NOMO-1 (cell line): ENCODE measurements at regions not wholly inside any gene's neighbourhood (a gene's known extent, or its start where the extent isn't known, plus 50 kb on each side); places are given as distances from the start of the nearest gene placed in this dataset.
"Not testable (repeated sequence)": the region's sequence is repeated elsewhere in the genome, so short reads cannot be mapped to it uniquely, and the experiment has no call there.

ENCODE experiments used
- DNase-seq, 2 experiments: peaks; one replicate each; lab custom pipeline; 2025; ENCODE audit not compliant: unreplicated experiment in 2 of 2; lab: John Stamatoyannopoulos, UW

DNA sequence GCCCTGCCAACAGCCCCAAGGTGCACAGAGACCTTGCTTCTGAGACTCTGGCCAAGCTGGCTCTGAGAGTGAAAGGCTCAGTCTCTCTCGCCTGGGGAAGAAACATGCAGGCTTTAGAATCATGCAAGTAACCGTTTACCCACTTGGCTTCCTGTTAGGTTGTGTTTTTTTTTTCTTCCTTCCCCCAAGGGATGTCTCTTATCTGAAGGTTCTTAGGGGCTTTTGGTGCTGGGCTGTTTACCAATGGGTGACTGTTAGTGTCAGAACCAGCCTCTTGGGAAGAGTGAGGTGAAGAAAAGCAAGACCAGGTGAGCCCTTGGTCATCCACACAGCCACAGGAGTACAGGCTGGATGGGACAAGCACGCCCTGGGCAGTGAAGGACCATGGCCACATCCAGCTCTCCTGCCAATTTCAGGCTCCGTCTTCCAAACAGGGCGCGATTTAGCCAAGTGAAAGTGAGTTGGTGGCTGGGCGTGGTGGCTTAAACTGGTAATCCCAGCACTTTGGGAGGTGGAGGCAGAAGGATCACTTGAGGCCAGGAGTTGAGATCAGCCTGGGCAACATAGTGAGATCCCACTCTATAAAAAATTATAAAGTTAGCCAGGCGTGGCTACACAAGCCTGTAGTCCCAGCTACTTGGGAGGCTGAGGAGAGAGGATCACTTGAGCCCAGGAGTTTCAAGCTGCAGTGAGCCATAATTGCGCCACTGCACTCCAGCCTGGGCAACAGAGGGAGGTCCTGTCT, 76.3 kb upstream of the CUX1 start:
- DNase-seq: peak; percentile 47 to 75

DNA sequence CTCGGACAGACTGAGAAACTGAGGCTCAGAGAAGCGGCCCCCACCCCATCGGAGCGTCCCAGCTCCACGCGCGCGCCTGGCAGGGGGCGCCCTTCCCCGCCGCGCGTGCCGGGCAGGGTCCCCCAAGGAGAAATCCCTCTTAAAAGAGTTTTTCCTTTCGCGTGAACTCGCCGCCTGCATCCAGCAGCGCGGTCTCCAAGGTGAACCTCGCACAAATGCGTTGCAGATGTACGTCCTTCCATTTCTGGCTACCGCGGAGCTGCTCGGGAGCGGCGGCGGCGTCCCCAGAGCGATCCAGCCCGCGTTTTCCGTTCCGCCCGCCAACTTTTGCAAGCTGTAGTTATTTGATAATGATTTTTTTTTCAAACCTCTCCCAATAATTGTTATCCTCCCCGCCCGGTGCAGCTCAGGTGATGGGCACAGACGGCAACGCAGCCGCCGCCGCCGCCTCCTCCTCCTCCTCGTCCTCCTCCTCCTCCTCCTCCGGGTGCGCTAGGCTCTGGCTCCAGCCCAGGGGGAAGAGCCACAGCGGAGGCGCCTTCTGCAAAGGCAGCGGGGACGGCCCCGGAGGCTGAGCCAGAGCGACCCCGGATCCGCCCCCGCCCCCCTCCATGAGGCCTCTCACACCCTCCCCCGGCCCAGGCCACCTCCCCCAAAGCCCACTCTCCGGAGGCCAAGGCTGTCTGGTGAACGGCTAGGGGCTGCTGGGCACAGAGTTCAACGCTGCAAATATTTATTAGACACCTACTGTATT, 74.0 kb upstream of the CUX1 start:
- peak; percentile 78 to 83 for DNase-seq

DNA sequence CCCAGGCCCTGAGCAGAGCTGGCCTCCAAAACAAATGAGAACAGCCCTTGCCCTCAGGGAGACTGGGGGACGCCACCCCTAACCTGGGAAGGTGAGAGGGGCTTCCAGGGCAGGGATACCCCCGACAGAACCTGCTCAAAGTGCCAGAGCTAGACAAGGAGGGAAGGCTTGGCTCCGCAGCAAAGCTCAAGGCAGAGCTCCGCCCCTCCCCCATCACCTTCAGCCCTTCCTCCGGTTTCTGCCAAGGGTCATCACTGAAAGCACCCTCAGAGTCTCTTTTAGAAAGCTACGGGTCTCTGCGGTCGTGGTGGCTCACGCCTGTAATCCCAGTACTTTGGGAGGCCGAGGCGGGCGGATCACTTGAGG, 73.4 kb upstream of the CUX1 start:
- DNase-seq: peak; percentile 43 to 56

DNA sequence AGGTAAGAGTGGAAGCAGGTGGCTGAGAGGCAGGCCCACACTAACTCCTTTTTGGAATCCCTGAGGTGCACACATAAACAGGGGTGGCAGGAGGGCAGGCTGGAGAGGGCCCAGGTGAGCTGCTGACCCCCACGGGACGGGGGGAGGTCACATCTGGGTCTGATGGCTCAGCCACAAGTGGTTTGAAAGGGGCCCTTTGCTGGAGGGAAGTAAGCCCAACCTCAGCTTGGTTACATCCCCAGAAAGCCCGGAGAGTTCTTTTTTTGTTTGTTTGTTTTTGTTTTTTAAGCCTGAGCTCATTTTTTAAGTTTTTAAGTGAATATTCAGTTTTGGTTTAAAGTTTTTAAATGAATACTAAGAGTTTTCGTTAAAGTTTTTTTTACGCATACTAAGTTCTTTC, 72.8 kb upstream of the CUX1 start:
- peak; percentile 32 to 57 for DNase-seq

DNA sequence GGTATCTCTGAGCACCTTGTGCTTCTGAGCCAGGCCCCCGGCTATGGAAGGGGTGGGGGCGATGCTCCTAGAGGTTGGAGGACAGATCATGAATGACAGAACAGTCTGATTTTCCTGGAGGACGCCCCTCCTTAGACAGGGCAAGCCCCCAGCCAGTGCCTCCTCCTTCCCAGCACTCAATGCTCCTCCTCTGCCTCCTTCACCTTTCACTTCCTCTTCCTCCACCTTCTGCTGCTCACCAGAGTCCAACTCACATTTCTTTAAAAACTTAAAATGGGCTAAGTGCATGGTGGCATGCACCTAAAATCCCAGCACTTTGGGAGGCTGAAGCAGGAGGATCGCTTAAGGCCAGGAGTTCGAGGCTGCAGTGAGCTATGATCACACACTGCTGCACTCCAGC, 71.1 kb upstream of the CUX1 start:
- peak; percentile 79 to 80 for DNase-seq

DNA sequence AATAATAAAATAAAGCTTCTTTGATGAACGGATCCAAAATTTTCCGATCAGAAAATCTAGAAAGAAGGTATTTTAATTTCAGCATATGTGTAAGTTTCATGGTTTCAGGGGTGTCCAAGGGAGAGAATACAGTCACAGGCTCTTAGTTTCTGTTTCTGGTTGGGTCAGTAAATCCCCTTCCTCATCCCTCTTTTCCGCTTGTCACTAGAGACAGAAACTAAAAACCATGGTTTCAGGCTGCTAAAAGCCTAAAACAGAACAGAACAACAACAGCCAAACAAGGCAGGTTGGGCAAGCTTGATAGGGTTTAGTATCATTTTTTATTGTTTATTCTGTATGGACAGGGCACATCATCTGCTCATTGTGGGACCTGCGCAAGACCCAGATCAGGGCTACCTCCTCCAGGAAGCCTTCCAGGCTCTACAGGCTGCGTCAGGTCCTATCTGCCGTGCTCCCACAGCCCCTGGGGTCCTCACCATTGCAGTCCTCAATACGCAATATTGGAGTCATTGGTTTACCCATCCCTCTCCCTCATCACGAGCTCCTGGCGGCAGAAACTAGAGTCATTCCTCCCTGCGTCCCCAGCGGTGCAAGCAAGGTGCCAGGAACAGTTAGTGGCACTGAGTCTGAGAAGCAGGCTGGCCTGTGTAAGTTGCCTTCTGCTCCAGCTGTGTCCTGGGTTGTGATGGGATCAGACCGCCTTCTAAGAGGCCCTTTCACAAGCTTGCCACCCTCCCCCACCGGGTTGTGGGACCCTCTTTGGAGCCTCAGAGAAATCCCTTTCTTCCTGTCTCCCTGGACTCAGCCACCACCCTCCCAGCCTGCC, 70.2 kb upstream of the CUX1 start:
- no peak for DNase-seq

DNA sequence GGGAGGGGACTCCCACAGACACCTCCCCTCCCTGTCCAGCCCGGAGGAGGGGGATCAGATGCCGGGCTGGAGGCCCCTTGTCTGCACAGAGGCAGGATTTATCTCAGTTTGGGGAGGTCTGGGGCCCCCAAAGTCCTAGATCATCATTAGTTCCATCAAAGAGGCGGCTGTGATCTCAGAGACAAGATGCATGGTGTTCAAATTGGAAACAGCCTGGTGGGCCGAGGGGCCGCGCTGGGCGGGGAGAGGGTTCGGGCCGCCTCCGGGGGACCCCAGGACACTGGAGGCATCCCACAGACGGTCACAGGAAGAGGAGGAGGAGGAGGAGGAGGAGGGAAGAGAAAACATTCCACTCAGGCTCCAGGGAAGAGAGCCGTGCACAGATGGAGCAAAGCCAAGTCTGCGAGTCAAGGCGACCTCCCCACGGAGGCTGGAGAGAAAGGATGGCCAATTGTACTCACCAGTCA, 69.5 kb upstream of the CUX1 start:
- no peak for DNase-seq

DNA sequence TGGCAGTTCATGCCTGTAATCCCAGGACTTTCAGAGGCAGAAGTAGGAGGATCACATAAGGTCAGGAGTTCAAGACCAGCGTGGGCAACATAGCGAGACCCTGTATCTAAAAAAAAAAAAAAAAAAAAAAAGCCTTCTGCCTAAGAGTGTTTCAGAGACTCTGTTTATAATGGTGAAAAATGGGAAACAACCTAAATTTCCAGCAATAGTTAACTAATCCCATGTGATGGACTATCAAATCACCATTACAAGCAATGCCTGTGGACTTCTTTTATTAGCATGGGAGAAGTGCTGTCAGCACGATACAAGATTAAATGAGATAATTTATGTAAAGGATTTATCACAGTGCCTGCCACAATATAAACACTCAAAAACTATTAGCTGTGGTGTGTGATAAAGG, 67.5 kb upstream of the CUX1 start:
- DNase-seq: no peak

DNA sequence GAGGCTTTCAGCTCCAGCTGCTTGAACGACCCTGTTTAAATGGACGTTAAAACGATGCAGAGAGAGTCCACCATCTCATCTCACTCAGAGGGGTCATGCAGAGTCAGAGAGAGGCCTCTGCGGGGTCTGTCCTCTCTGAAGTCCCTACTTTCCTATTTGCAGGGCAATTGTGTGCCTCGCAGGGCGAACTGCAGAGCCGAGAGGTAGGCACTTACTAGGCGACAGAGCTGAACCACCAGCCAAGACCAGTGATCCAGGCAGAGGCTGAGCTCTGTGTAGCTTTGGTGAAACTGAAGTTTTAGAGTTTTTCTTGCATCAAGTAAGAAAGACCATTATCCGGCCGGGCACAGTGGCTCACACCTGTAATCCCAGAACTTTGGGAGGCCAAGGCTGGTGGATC, 64.1 kb upstream of the CUX1 start:
- DNase-seq: no peak

DNA sequence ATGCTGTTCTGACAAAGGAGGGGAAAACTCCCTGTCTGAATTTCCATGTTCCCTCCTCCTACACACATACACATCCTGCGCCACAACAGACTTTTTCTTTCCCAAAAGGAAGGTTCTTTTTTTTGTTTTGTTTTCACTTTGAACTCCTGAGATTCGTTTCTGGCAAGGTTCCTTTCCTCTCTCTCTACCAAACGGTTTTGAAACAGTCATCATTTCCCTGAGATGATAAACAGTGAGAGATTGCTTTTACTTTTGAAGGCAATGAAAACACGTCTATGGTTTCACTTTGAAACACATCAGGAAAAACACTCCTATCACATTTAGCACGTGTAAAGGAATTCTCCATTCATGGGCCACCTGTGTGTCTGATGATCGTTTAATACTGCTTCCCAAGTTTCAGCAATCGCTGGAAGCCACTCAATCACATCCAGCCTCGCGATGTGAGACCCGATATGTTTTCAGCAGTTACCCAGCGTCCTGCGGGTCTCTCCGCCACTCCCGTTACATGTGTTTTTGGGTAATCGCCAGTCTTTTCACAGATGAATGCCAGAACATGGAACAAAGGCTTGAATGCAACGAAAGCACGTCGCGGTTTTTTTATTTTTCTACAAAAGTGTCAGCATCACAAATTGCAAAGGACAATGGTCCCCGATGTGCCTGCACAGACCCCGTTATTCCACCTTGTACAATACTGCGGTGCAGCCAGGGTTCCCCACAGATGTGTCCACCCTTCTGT, 62.8 kb upstream of the CUX1 start:
- DNase-seq: peak; percentile 9 to 56

DNA sequence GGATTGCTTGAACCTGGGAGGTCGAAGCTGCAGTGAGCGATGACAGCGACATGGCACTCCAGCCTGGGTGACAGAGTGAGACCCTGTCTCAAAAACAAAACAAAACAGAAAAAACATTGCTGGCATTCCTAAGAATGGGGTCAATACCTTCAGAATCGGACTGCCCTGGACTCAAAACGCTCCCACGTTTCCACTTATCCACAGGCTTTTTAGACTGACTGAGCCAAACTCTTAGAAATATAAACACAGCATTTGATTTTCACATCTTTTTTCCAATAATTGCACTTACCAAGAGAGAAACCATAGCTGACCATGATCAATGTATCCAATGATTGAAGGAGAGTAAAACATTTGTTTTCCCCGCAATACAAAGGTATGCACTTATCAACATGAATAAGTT, 59.5 kb upstream of the CUX1 start:
- DNase-seq: no peak

DNA sequence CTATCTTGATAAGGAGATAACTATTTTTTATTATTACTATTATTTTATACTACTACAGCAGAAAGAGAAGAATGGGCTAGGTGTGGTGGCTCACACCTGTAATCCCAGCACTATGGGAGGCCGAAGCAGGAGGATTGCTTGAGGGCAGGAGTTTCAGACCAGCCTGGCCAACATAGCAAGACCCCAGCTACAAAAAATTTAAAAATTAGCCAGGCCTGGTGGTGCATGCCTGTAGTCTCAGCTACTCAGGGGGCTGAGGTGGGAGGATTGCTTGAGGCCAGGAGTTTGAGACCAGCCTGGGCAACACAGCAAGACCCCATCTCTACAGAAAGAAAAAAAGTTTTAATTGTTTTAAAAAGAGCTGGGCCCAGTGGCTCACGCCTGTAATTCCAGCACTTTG, 58.9 kb upstream of the CUX1 start:
- DNase-seq: not testable (repeated sequence)

DNA sequence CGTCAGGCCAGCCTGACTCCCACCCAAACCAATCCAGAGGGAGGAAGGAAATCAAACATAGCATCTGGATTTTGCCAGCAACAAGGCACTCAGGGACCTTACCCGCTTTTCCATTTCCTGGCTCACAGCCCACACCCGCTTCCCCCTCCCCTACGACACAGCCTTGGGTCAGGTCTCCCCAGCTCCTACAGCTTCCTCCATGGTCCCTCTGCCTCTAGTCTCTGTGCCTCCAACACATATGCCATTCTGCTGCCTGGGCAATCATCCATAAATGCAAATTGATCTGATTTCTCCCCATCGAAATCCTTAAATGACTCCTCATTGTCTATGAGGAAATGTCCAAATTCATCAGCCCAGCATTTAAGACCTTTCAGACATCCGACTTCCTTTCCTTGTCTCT, 53.2 kb upstream of the CUX1 start:
- DNase-seq: no peak

DNA sequence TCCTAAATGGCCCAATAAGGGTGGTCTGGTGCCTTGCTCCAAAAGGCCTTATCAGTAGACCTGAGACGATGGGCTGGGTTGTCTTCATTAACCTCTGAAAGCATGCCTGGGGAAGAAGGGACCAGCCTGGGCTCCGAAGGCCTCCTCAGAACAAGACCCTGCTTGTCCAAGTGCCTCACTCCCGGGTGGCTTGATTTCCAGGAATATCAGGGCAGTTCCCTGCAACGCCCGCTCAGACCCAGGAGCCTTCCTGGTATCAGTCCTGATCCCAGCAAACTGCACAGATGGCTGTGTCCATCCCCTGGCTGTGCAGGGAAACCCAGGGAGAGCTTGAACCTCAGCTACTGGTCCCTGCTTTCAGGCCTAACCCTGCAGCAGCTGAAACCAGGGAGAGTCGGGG, 49.9 kb upstream of the CUX1 start:
- no peak for DNase-seq
